Epithelial cell of proximal tubule (primary cell): ENCODE measurements at regions not wholly inside any gene's neighbourhood (a gene's known extent, or its start where the extent isn't known, plus 50 kb on each side); places are given as distances from the start of the nearest gene placed in this dataset.

ENCODE experiments used
- DNase-seq: peaks from one replicate; pipeline ENCODE4 v3.0.0-alpha.2; 2011; ENCODE audit warnings: low read depth
- H3K4me3 ChIP-seq: 2 replicates; pipeline ENCODE4 v1.5.1; 2011; ENCODE audit warnings: low read depth, mild to moderate bottlenecking, low read length
- TF ChIP-seq, protein P1 (sequence below): conservative IDR thresholded peaks from 2 replicates; pipeline ENCODE4 v1.5.1; 2012; ENCODE audit warnings: low read depth, mild to moderate bottlenecking, low read length

DNA sequence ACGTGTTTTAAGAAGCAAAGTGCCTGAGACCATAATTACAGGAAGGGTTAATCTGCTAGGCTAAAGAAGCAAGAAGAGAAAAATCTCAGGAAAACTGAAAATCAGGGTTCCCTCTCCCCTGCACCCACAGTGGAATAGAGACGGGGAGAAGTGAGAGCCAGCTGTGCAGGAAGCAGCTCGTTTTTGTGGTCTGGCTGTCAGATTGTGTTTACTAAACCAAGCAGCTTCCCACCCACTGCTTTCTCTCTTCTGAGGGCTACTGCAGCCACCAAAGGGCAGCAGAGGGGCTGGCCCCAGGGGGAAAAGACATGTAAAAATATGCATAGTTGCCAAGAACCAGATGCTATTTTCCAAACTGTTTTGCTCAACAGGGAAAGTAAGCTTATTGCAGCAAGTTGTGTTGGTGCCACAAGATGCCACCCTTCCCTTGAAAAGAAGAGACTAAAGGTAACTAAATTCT lies 72.6 kb upstream of the THUMPD2 start:
- H3K4me3 ChIP-seq, result no peak overlapping the region
- TF ChIP-seq, protein P1, sequence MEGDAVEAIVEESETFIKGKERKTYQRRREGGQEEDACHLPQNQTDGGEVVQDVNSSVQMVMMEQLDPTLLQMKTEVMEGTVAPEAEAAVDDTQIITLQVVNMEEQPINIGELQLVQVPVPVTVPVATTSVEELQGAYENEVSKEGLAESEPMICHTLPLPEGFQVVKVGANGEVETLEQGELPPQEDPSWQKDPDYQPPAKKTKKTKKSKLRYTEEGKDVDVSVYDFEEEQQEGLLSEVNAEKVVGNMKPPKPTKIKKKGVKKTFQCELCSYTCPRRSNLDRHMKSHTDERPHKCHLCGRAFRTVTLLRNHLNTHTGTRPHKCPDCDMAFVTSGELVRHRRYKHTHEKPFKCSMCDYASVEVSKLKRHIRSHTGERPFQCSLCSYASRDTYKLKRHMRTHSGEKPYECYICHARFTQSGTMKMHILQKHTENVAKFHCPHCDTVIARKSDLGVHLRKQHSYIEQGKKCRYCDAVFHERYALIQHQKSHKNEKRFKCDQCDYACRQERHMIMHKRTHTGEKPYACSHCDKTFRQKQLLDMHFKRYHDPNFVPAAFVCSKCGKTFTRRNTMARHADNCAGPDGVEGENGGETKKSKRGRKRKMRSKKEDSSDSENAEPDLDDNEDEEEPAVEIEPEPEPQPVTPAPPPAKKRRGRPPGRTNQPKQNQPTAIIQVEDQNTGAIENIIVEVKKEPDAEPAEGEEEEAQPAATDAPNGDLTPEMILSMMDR, result peak; percentile 23
- no peak for DNase-seq

DNA sequence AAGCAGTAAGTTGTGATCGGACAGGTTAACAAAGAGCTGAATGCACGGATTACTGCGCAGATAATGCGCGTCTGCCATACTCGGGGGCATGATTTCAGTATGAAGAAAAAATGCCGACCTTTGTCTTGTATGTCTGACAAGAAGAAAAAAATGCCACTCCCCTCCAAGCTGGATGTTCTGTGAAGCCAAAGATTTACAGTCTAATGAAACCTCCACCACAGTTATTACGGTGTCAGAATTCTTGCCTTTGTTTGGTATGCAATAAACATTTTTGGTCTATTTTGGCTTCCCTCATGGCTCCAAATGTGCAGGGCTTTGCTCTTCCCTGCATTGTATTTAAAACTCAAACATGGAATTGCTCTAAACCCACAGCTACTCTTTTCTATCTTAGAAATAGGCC lies 72.2 kb upstream of the THUMPD2 start:
- no peak for DNase-seq
- no peak overlapping the region for H3K4me3 ChIP-seq
- TF ChIP-seq, protein P1, result no peak

DNA sequence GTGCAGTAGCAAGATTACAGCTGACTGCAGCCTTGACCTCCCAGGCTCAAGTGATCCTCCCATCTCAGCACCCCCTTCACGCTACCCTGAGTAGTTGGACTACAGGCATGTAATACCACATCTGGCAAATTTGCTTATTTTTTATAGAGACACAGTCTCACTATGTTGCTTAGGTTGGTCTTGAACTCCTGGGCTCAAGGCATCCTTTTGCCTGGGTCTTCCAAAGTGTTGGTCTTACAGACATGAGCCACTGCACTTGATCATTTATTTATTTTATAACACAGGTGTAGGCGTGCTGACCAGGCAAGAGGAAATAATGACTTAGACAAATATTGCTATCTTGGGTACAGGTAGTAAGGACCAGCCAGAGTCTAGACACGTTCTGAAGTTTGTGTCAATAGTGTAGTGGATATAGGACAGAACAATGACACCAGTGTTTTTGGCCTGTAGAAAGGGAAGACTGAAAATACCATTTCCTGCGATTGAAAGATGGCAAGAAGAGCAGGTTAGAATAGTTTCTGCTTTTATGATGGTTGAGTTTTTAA lies 71.0 kb upstream of the THUMPD2 start:
- TF ChIP-seq, protein P1, result no peak
- no peak overlapping the region for H3K4me3 ChIP-seq
- DNase-seq, result no peak

DNA sequence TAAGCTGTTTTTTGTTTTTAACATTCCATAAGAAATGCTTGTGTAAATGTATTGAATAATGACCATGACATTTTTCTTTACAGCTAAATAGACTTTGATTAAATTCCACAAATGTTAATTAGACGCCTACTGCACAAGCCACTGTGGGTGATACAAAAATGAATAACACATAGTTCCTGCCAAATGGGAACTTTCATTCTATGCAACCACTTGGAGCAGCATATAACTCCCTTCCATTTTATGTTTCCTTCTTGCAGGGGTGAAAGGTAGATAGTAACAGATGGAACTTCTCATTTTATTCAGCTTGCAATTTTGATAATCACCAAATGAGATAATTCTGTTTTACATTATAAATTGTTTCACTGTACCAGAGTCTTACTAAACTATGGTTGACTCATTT lies 70.0 kb upstream of the THUMPD2 start:
- TF ChIP-seq, protein P1, result no peak
- no peak for DNase-seq
- H3K4me3 ChIP-seq, result no peak overlapping the region

DNA sequence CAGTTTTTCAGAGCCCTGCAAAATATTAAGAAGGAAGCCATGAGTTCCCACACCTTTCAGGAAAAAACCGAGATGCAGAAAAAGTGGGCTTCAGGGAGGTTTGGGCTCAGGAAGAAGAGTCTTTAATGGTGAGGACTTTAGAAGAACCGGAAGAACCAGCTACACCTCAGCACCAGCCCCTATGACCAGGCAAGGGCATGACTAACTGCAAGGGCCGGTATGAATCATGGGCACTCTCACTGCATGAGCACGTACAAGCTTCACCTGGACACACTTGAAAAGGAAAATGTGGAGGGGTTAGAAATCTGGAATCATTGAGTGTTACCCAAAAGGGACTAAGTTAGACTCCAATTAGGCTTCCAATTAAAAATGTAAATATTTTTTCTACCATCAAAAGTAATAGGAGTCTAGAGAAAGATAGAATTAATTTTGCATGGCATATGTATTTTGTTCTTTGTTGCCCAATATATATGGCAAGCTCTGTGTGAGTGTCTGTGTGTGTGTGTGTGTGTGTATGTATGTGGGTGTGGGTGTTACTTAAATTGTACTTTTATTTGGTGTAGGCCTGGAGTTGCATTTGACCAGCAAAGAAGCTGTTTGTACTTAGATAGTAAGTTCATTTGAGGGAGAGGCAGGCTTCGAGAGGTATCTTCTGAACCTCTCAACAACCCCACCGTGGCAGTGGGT lies 66.5 kb upstream of the THUMPD2 start:
- DNase-seq, result peak; percentile 16
- no peak overlapping the region for H3K4me3 ChIP-seq
- TF ChIP-seq, protein P1, result no peak

DNA sequence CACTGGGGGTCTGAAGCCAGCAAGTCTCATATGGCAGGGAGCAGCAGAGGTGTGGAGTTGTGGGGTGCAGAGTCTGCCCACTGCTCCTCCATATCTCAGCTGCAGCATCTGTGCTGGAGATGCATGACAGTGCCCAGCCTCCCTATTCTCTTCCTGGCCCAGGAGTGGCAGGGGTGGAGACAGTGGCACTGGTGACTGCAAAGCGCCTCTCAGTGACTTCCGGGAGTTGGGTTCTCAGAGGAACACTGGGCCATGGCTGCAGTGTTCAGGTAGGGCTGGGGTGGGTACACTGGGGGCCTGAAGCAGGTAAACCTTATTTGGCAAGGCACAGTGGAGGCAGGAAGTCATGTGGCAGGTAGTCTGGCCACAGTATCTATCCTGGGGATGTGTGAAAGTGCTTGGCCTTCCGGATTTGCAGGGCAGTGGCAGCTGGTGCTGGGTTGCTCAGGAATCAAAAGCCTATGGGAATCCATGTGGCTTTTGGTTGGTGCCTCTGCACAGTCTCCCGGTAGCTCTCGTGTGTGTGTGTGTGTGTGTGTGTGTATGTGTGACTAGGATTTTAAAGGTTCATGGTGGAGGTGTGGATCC lies 60.3 kb upstream of the THUMPD2 start:
- no peak for DNase-seq
- TF ChIP-seq, protein P1, result no peak
- no peak overlapping the region for H3K4me3 ChIP-seq
